ENCODE measurements at regions not wholly inside any gene's neighbourhood (a gene's known extent, or its start where the extent isn't known, plus 50 kb on each side); places are given as distances from the start of the nearest gene placed in this dataset.

GRCh38 chr5:106417163-106417562 lies 1253.6 kb downstream of the EFNA5 start:
- no peak overlapping the region for H3K27ac Mint-ChIP-seq
- H4K8ac ChIP-seq (replicated peaks; ENCODE audit: insufficient read length, low read depth, low read length): no peak overlapping the region
- no peak overlapping the region for H2BK20ac ChIP-seq (ENCODE audit: low read depth, low read length, poor library complexity, severe bottlenecking)
- H3K23me2 ChIP-seq (ENCODE audit: insufficient read length, low read depth, low read length, poor library complexity, severe bottlenecking): no peaks in the 10 kb centered on the region
- no CpG with 5 or more reads among the region's 22 CpGs for WGBS (ENCODE audit: extremely low coverage, insufficient read length, low lambda C conversion rate)
- no peak overlapping the region for H3K9ac ChIP-seq (ENCODE audit: extremely low read depth, insufficient read length, low read length)
- no peak overlapping the region for H2BK12ac ChIP-seq (ENCODE audit: insufficient read length, low read depth, low read length)
- no peaks in the 10 kb centered on the region for H4K20me1 ChIP-seq (ENCODE audit: control insufficient read depth, insufficient read depth, insufficient read length)
- H3K23ac ChIP-seq (ENCODE audit: insufficient read length, low read depth, low read length): no peak overlapping the region
- H3K4me3 Mint-ChIP-seq: no peak overlapping the region
- TF ChIP-seq, protein P1, sequence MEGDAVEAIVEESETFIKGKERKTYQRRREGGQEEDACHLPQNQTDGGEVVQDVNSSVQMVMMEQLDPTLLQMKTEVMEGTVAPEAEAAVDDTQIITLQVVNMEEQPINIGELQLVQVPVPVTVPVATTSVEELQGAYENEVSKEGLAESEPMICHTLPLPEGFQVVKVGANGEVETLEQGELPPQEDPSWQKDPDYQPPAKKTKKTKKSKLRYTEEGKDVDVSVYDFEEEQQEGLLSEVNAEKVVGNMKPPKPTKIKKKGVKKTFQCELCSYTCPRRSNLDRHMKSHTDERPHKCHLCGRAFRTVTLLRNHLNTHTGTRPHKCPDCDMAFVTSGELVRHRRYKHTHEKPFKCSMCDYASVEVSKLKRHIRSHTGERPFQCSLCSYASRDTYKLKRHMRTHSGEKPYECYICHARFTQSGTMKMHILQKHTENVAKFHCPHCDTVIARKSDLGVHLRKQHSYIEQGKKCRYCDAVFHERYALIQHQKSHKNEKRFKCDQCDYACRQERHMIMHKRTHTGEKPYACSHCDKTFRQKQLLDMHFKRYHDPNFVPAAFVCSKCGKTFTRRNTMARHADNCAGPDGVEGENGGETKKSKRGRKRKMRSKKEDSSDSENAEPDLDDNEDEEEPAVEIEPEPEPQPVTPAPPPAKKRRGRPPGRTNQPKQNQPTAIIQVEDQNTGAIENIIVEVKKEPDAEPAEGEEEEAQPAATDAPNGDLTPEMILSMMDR (conservative IDR thresholded peaks at IDR 0.05): no peak
- no peak overlapping the region for H2BK120ac ChIP-seq (ENCODE audit: low read depth, low read length, poor library complexity, severe bottlenecking)
- H2AFZ ChIP-seq (ENCODE audit: low read length): no peak overlapping the region
- no peaks in the 10 kb centered on the region for H3K79me2 ChIP-seq (ENCODE audit: insufficient read depth, low read length)
- no peaks in the 10 kb centered on the region for H3K9me3 Mint-ChIP-seq
- no peak overlapping the region for H2BK15ac ChIP-seq (ENCODE audit: low read depth, low read length)
- H3K79me1 ChIP-seq (ENCODE audit: insufficient read depth, low read depth, low read length, poor library complexity, severe bottlenecking): no peaks in the 10 kb centered on the region
- H3K4me1 Mint-ChIP-seq: no peaks in the 10 kb centered on the region
- no peaks in the 10 kb centered on the region for H3K27me3 Mint-ChIP-seq (ENCODE audit: low read depth)
- H3K27ac ChIP-seq (ENCODE audit: insufficient read length, low read depth, low read length): no peak overlapping the region
- no peak for DNase-seq
- H3K4me1 ChIP-seq (ENCODE audit: insufficient read depth, low read length): no peaks in the 10 kb centered on the region
- no peak overlapping the region for H3K18ac ChIP-seq (ENCODE audit: insufficient read length, low read depth, low read length)
- no peak overlapping the region for H4K91ac ChIP-seq (ENCODE audit: insufficient read length, low read depth, low read length)
- no peaks in the 10 kb centered on the region for H3K27me3 ChIP-seq (ENCODE audit: insufficient read depth, low read length)
- H3K9me3 ChIP-seq (ENCODE audit: control insufficient read depth, low read depth, low read length): no peaks in the 10 kb centered on the region
- no peak overlapping the region for H2AK5ac ChIP-seq (ENCODE audit: insufficient read length, low read length)
- no peak overlapping the region for H3K4ac ChIP-seq (ENCODE audit: low read depth, low read length)
- H3K56ac ChIP-seq (ENCODE audit: insufficient read length, low read depth, low read length): no peak overlapping the region
- no peak overlapping the region for H3T11ph ChIP-seq (ENCODE audit: low read length)
- H3K14ac ChIP-seq (ENCODE audit: insufficient read depth, low read length): no peak overlapping the region
- H3K36me3 Mint-ChIP-seq (ENCODE audit: insufficient read depth in 1 of 3, low read depth in 3 of 3): no peaks in the 10 kb centered on the region
- H4K5ac ChIP-seq (ENCODE audit: insufficient read length, low read depth, low read length): no peak overlapping the region
- no peak overlapping the region for H2BK5ac ChIP-seq (ENCODE audit: insufficient read length, low read length)
- no peak overlapping the region for H3K4me2 ChIP-seq (ENCODE audit: insufficient read depth, insufficient read length, low read length)
